ENCODE measurements at regions not wholly inside any gene's neighbourhood (a gene's known extent, or its start where the extent isn't known, plus 50 kb on each side); places are given as distances from the start of the nearest gene placed in this dataset.

GRCh38 chr4:58510652-58511051, 1400.5 kb upstream of the IGFBP7 start:
- no peaks in the 10 kb centered on the region for H3K4me1 Mint-ChIP-seq
- no peak overlapping the region for H3K27ac Mint-ChIP-seq
- Histone ChIP-seq H3K27ac (ENCODE audit: insufficient read depth, low read length, poor library complexity, severe bottlenecking) (no peak overlapping the region), H3K4me1 (ENCODE audit: control insufficient read depth, insufficient read depth, low read length, poor library complexity, severe bottlenecking) (no peaks in the 10 kb centered on the region), H3K4me3 (ENCODE audit: low read depth, low read length) (no peak overlapping the region), H3K36me3 (ENCODE audit: control insufficient read depth, insufficient read depth, low read length) (no peaks in the 10 kb centered on the region), H3K27me3 (ENCODE audit: control insufficient read depth, insufficient read depth, low read length) (no peaks in the 10 kb centered on the region), H3K9me3 (ENCODE audit: control insufficient read depth in 2 of 2, low read length in 2 of 2) (no peaks in the 10 kb centered on the region)
- no peak for DNase-seq
- no peak for ATAC-seq (ENCODE audit: low read depth in 2 of 2)
- H3K36me3 Mint-ChIP-seq, result no peaks in the 10 kb centered on the region
- H3K9me3 Mint-ChIP-seq, result peaks cover 0 to 15% (median 0%) of the 10 kb centered on the region in 7 donors
- no peaks in the 10 kb centered on the region for H3K27me3 Mint-ChIP-seq
- H3K4me3 Mint-ChIP-seq, result no peak overlapping the region

- Histone ChIP-seq H3K27ac (ENCODE audit: insufficient read depth, low read length, poor library complexity, severe bottlenecking) (no peak overlapping the region), H3K27me3 (ENCODE audit: control insufficient read depth, insufficient read depth, low read length) (no peaks in the 10 kb centered on the region), H3K36me3 (ENCODE audit: control insufficient read depth, insufficient read depth, low read length) (no peaks in the 10 kb centered on the region), H3K4me1 (ENCODE audit: control insufficient read depth, insufficient read depth, low read length, poor library complexity, severe bottlenecking) (no peaks in the 10 kb centered on the region), H3K9me3 (ENCODE audit: control insufficient read depth in 2 of 2, low read length in 2 of 2) (no peaks in the 10 kb centered on the region), H3K4me3 (ENCODE audit: low read depth, low read length) (no peak overlapping the region)
- ATAC-seq (ENCODE audit: low read depth in 2 of 2) (no peak), DNase-seq (no peak)
- H3K27me3 Mint-ChIP-seq, result no peaks in the 10 kb centered on the region
- H3K4me1 Mint-ChIP-seq, result no peaks in the 10 kb centered on the region
- peaks cover 0 to 13% (median 3%) of the 10 kb centered on the region in 7 donors for H3K9me3 Mint-ChIP-seq
- H3K4me3 Mint-ChIP-seq, result no peak overlapping the region
- H3K36me3 Mint-ChIP-seq, result no peaks in the 10 kb centered on the region
- H3K27ac Mint-ChIP-seq, result no peak overlapping the region
These were observed 1396.9 kb upstream of the IGFBP7 start for GRCh38 chr4:58507079-58507478.

GRCh38 chr4:58502839-58503238, 1392.7 kb upstream of the IGFBP7 start:
- Mint-ChIP-seq H3K27ac (no peak overlapping the region), H3K36me3 (no peaks in the 10 kb centered on the region), H3K27me3 (no peaks in the 10 kb centered on the region), H3K4me3 (no peak overlapping the region), H3K9me3 (peaks cover 0 to 12% (median 2%) of the 10 kb centered on the region in 7 donors), H3K4me1 (no peaks in the 10 kb centered on the region)
- ATAC-seq (ENCODE audit: low read depth in 2 of 2) (no peak), DNase-seq (no peak)
- Histone ChIP-seq H3K4me3 (ENCODE audit: low read depth, low read length) (no peak overlapping the region), H3K27me3 (ENCODE audit: control insufficient read depth, insufficient read depth, low read length) (no peaks in the 10 kb centered on the region), H3K4me1 (ENCODE audit: control insufficient read depth, insufficient read depth, low read length, poor library complexity, severe bottlenecking) (no peaks in the 10 kb centered on the region), H3K9me3 (ENCODE audit: control insufficient read depth in 2 of 2, low read length in 2 of 2) (no peaks in the 10 kb centered on the region), H3K36me3 (ENCODE audit: control insufficient read depth, insufficient read depth, low read length) (no peaks in the 10 kb centered on the region), H3K27ac (ENCODE audit: insufficient read depth, low read length, poor library complexity, severe bottlenecking) (no peak overlapping the region)

GRCh38 chr4:58499182-58499581, 1389.0 kb upstream of the IGFBP7 start:
- no peaks in the 10 kb centered on the region for H3K36me3 Mint-ChIP-seq
- DNase-seq (no peak), ATAC-seq (ENCODE audit: low read depth in 2 of 2) (no peak)
- peaks cover 0 to 17% (median 5%) of the 10 kb centered on the region in 7 donors for H3K9me3 Mint-ChIP-seq
- H3K4me3 Mint-ChIP-seq, result no peak overlapping the region
- H3K4me1 ChIP-seq (ENCODE audit: control insufficient read depth, insufficient read depth, low read length, poor library complexity, severe bottlenecking), result no peaks in the 10 kb centered on the region
- no peaks in the 10 kb centered on the region for H3K27me3 ChIP-seq (ENCODE audit: control insufficient read depth, insufficient read depth, low read length)
- H3K27ac ChIP-seq (ENCODE audit: insufficient read depth, low read length, poor library complexity, severe bottlenecking), result no peak overlapping the region
- H3K27me3 Mint-ChIP-seq, result no peaks in the 10 kb centered on the region
- no peaks in the 10 kb centered on the region for H3K36me3 ChIP-seq (ENCODE audit: control insufficient read depth, insufficient read depth, low read length)
- peaks cover 0 to 6% of the 10 kb centered on the region in 2 experiments for H3K9me3 ChIP-seq (ENCODE audit: control insufficient read depth in 2 of 2, low read length in 2 of 2)
- no peaks in the 10 kb centered on the region for H3K4me1 Mint-ChIP-seq
- no peak overlapping the region for H3K27ac Mint-ChIP-seq
- H3K4me3 ChIP-seq (ENCODE audit: low read depth, low read length), result no peak overlapping the region

- Mint-ChIP-seq H3K27ac (no peak overlapping the region), H3K4me3 (no peak overlapping the region)
These were observed 1381.4 kb upstream of the IGFBP7 start for GRCh38 chr4:58491620-58492019.

GRCh38 chr4:58477950-58478349, 1367.8 kb upstream of the IGFBP7 start:
- Mint-ChIP-seq H3K9me3 (peaks cover 0 to 8% (median 4%) of the 10 kb centered on the region in 7 donors), H3K36me3 (no peaks in the 10 kb centered on the region), H3K27me3 (no peaks in the 10 kb centered on the region), H3K4me3 (no peak overlapping the region), H3K27ac (no peak overlapping the region), H3K4me1 (no peaks in the 10 kb centered on the region)
- no peak overlapping the region for H3K4me3 ChIP-seq (ENCODE audit: low read depth, low read length)
- no peak overlapping the region for H3K27ac ChIP-seq (ENCODE audit: insufficient read depth, low read length, poor library complexity, severe bottlenecking)
- H3K27me3 ChIP-seq (ENCODE audit: control insufficient read depth, insufficient read depth, low read length), result no peaks in the 10 kb centered on the region
- peaks cover 0 to 6% of the 10 kb centered on the region in 2 experiments for H3K9me3 ChIP-seq (ENCODE audit: control insufficient read depth in 2 of 2, low read length in 2 of 2)
- no peaks in the 10 kb centered on the region for H3K4me1 ChIP-seq (ENCODE audit: control insufficient read depth, insufficient read depth, low read length, poor library complexity, severe bottlenecking)
- no peaks in the 10 kb centered on the region for H3K36me3 ChIP-seq (ENCODE audit: control insufficient read depth, insufficient read depth, low read length)
- ATAC-seq (ENCODE audit: low read depth in 2 of 2), result no peak
- DNase-seq, result no peak

More at GRCh38 chr4:58491620-58492019, 1381.4 kb upstream of the IGFBP7 start:
- DNase-seq (no peak), ATAC-seq (ENCODE audit: low read depth in 2 of 2) (no peak)
- Mint-ChIP-seq H3K36me3 (no peaks in the 10 kb centered on the region), H3K9me3 (peaks cover 4 to 22% (median 11%) of the 10 kb centered on the region in 7 donors), H3K27me3 (no peaks in the 10 kb centered on the region), H3K4me1 (no peaks in the 10 kb centered on the region)
- H3K9me3 ChIP-seq (ENCODE audit: control insufficient read depth in 2 of 2, low read length in 2 of 2), result peaks cover 0 to 6% of the 10 kb centered on the region in 2 experiments
- no peaks in the 10 kb centered on the region for H3K27me3 ChIP-seq (ENCODE audit: control insufficient read depth, insufficient read depth, low read length)
- no peak overlapping the region for H3K4me3 ChIP-seq (ENCODE audit: low read depth, low read length)
- H3K36me3 ChIP-seq (ENCODE audit: control insufficient read depth, insufficient read depth, low read length), result no peaks in the 10 kb centered on the region
- H3K27ac ChIP-seq (ENCODE audit: insufficient read depth, low read length, poor library complexity, severe bottlenecking), result no peak overlapping the region
- no peaks in the 10 kb centered on the region for H3K4me1 ChIP-seq (ENCODE audit: control insufficient read depth, insufficient read depth, low read length, poor library complexity, severe bottlenecking)

- H3K36me3 Mint-ChIP-seq, result no peaks in the 10 kb centered on the region
- no peak for DNase-seq
- H3K27me3 ChIP-seq (ENCODE audit: control insufficient read depth, insufficient read depth, low read length), result no peaks in the 10 kb centered on the region
- H3K27me3 Mint-ChIP-seq, result no peaks in the 10 kb centered on the region
- H3K9me3 ChIP-seq (ENCODE audit: control insufficient read depth in 2 of 2, low read length in 2 of 2), result peaks cover 0 to 6% of the 10 kb centered on the region in 2 experiments
- H3K27ac Mint-ChIP-seq, result no peak overlapping the region
- peaks cover 0 to 8% (median 4%) of the 10 kb centered on the region in 7 donors for H3K9me3 Mint-ChIP-seq
- no peak overlapping the region for H3K4me3 Mint-ChIP-seq
- H3K4me1 ChIP-seq (ENCODE audit: control insufficient read depth, insufficient read depth, low read length, poor library complexity, severe bottlenecking), result no peaks in the 10 kb centered on the region
- no peak for ATAC-seq (ENCODE audit: low read depth in 2 of 2)
- no peaks in the 10 kb centered on the region for H3K36me3 ChIP-seq (ENCODE audit: control insufficient read depth, insufficient read depth, low read length)
- no peak overlapping the region for H3K27ac ChIP-seq (ENCODE audit: insufficient read depth, low read length, poor library complexity, severe bottlenecking)
- no peak overlapping the region for H3K4me3 ChIP-seq (ENCODE audit: low read depth, low read length)
- no peaks in the 10 kb centered on the region for H3K4me1 Mint-ChIP-seq
These were observed 1367.3 kb upstream of the IGFBP7 start for GRCh38 chr4:58477513-58477912.

- Mint-ChIP-seq H3K36me3 (no peaks in the 10 kb centered on the region), H3K4me3 (no peak overlapping the region), H3K27ac (no peak overlapping the region), H3K4me1 (no peaks in the 10 kb centered on the region), H3K27me3 (no peaks in the 10 kb centered on the region), H3K9me3 (peaks cover 0 to 8% (median 4%) of the 10 kb centered on the region in 7 donors)
- DNase-seq, result no peak
- Histone ChIP-seq H3K9me3 (ENCODE audit: control insufficient read depth in 2 of 2, low read length in 2 of 2) (peaks cover 0 to 6% of the 10 kb centered on the region in 2 experiments), H3K4me1 (ENCODE audit: control insufficient read depth, insufficient read depth, low read length, poor library complexity, severe bottlenecking) (no peaks in the 10 kb centered on the region), H3K27me3 (ENCODE audit: control insufficient read depth, insufficient read depth, low read length) (no peaks in the 10 kb centered on the region), H3K36me3 (ENCODE audit: control insufficient read depth, insufficient read depth, low read length) (no peaks in the 10 kb centered on the region), H3K4me3 (ENCODE audit: low read depth, low read length) (no peak overlapping the region), H3K27ac (ENCODE audit: insufficient read depth, low read length, poor library complexity, severe bottlenecking) (no peak overlapping the region)
- ATAC-seq (ENCODE audit: low read depth in 2 of 2), result no peak
These were observed 1364.9 kb upstream of the IGFBP7 start for GRCh38 chr4:58475097-58475496.

Measured in CD4-positive, CD25-positive, alpha-beta regulatory T cell (primary cell).